Vagina (tissue), 2 donors: ENCODE measurements at regions not wholly inside any gene's neighbourhood (a gene's known extent, or its start where the extent isn't known, plus 50 kb on each side); places are given as distances from the start of the nearest gene placed in this dataset.
A peak's percentile ranks its signal among the peaks of the same experiment; 100 is the strongest.

ENCODE experiments used
- DNase-seq, 2 donors: peaks; one replicate each; pipeline ENCODE4 v3.0.0-alpha.2; 2017; ENCODE audit errors: extremely low spot score in 2 of 2
- H3K27ac ChIP-seq: fragments of 200-600 bp; sonication (generic); one replicate; pipeline ENCODE4 v1.5.1; 2019
- H3K27me3 ChIP-seq: fragments of 200-600 bp; sonication (generic); one replicate; pipeline ENCODE4 v1.5.1; 2019
- H3K36me3 ChIP-seq, 2 donors: fragments of 200-600 bp; sonication (generic); one replicate each; pipeline ENCODE4 v1.5.1; 2017 to 2019
- H3K4me1 ChIP-seq: fragments of 200-600 bp; sonication (generic); one replicate; pipeline ENCODE4 v1.5.1; 2019
- H3K4me3 ChIP-seq, 2 donors: fragments of 200-600 bp; sonication (generic); 1 replicate in 1 of 2; 2 replicates in 1 of 2; pipeline ENCODE4 v1.5.1; 2016 to 2019
- H3K9me3 ChIP-seq: fragments of 200-600 bp; sonication (generic); one replicate; pipeline ENCODE4 v1.5.1; 2019
- CTCF ChIP-seq, 3 experiments: fragments of 450-650 bp in 2 of 3; fragments of 200-600 bp in 1 of 3; sonication (generic) in 1 of 3; IDR thresholded peaks; one replicate each; pipeline ENCODE4 v1.5.1; 2017 to 2019; ENCODE audit warnings: antibody characterized with exemption in 3 of 3, mild to moderate bottlenecking in 2 of 3, moderate library complexity in 2 of 3
- POLR2A ChIP-seq, 2 donors: fragments of 450-650 bp; IDR thresholded peaks; one replicate each; pipeline ENCODE4 v1.6.1; 2017; ENCODE audit warnings: antibody characterized with exemption in 2 of 2, mild to moderate bottlenecking in 2 of 2, moderate library complexity in 2 of 2
- POLR2AphosphoS5 ChIP-seq, 2 donors: sonication (generic); formaldehyde crosslinking; IDR thresholded peaks; one replicate each; pipeline ENCODE4 v1.9.0; 2017; ENCODE audit warnings: antibody characterized with exemption in 2 of 2, mild to moderate bottlenecking in 2 of 2, low read depth in 1 of 2; ENCODE audit not compliant: insufficient read depth in 1 of 2
- intact Hi-C: fragments of 100-400 bp; cut with DNase I; formaldehyde crosslinking; loops from one replicate; pipeline ENCODE4 v1.15.1; 2023

- no peaks in the 10 kb centered on the region for H3K27me3 ChIP-seq
- DNase-seq, result no peak
- TF ChIP-seq POLR2A (IDR thresholded peaks at IDR 0.05) (no peak), POLR2AphosphoS5 (IDR thresholded peaks at IDR 0.05; ENCODE audit: insufficient read depth in 1 of 2, low read depth in 1 of 2) (no peak), CTCF (IDR thresholded peaks at IDR 0.05) (no peak)
- H3K4me3 ChIP-seq, result no peak overlapping the region
- no peaks in the 10 kb centered on the region for H3K36me3 ChIP-seq
- intact Hi-C loops, result no loop called here
- no peaks in the 10 kb centered on the region for H3K9me3 ChIP-seq
- H3K4me1 ChIP-seq, result no peaks in the 10 kb centered on the region
- H3K27ac ChIP-seq, result no peak overlapping the region
Observed at GRCh38 chr1:218874801-218875400, 298.8 kb upstream of the LYPLAL1 start.

- no peaks in the 10 kb centered on the region for H3K36me3 ChIP-seq
Observed at GRCh38 chr1:218878369-218878768, 295.3 kb upstream of the LYPLAL1 start.

GRCh38 chr1:218880484-218881060 lies 293.1 kb upstream of the LYPLAL1 start:
- Histone ChIP-seq H3K36me3 (no peaks in the 10 kb centered on the region), H3K27me3 (no peaks in the 10 kb centered on the region), H3K4me1 (no peaks in the 10 kb centered on the region), H3K27ac (no peak overlapping the region), H3K4me3 (no peak overlapping the region), H3K9me3 (no peaks in the 10 kb centered on the region)
- no peak for DNase-seq
- intact Hi-C loops, result no loop called here
- TF ChIP-seq POLR2AphosphoS5 (IDR thresholded peaks at IDR 0.05; ENCODE audit: insufficient read depth in 1 of 2, low read depth in 1 of 2) (no peak), POLR2A (IDR thresholded peaks at IDR 0.05) (no peak), CTCF (IDR thresholded peaks at IDR 0.05) (no peak)

More at GRCh38 chr1:218878369-218878768, 295.3 kb upstream of the LYPLAL1 start:
- Histone ChIP-seq H3K27me3 (no peaks in the 10 kb centered on the region), H3K9me3 (no peaks in the 10 kb centered on the region), H3K27ac (no peak overlapping the region), H3K4me3 (no peak overlapping the region), H3K4me1 (no peaks in the 10 kb centered on the region)
- intact Hi-C loops, result no loop called here
- TF ChIP-seq POLR2A (IDR thresholded peaks at IDR 0.05) (no peak), POLR2AphosphoS5 (IDR thresholded peaks at IDR 0.05; ENCODE audit: insufficient read depth in 1 of 2, low read depth in 1 of 2) (no peak), CTCF (IDR thresholded peaks at IDR 0.05) (no peak)
- DNase-seq, result no peak

GRCh38 chr1:218882454-218882853 lies 291.2 kb upstream of the LYPLAL1 start:
- no peak overlapping the region for H3K4me3 ChIP-seq
- intact Hi-C loops, result no loop called here
- H3K27me3 ChIP-seq, result no peaks in the 10 kb centered on the region
- no peaks in the 10 kb centered on the region for H3K36me3 ChIP-seq
- DNase-seq, result no peak
- TF ChIP-seq POLR2A (IDR thresholded peaks at IDR 0.05), result no peak
- TF ChIP-seq POLR2AphosphoS5 (IDR thresholded peaks at IDR 0.05; ENCODE audit: insufficient read depth in 1 of 2, low read depth in 1 of 2), result no peak
- TF ChIP-seq CTCF (IDR thresholded peaks at IDR 0.05), result no peak
- H3K27ac ChIP-seq, result no peak overlapping the region
- H3K4me1 ChIP-seq, result no peaks in the 10 kb centered on the region
- H3K9me3 ChIP-seq, result no peaks in the 10 kb centered on the region

DNA sequence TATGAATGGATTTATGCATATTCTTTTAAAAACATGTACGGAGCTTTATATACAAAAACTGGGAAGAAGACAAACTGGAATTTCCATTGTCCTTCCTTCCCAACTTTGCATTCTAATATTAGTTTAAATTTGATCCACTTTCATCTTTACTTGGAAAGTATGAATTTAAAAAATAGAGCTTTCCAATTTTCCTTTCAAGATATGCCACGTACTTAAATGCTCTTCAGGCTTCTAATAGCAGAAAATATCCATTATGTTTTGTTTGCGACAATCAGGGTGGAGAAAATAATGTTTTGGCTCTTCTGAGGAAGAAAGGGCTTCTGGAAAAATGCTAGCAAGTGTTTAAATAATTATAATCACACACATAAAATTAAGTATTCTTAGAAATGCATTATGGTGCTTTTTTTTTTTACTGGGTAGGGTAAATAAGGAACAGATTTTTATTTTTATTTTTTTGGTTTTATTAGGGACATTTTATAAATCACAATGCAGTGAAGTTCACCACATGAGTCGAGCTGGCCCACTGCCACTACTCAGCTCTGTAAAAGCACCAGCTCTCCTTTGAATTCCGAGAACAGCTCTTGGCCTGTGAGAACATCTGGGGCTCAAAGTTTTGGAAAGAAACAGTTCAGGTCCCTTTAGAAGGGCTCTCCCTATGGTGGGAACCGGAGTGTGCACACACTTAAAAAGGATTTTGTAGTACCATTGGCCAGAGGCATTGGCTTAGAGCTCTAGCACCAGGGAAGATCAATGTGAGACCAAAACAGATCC lies 287.4 kb upstream of the LYPLAL1 start:
- no peak for DNase-seq
- no peak overlapping the region for H3K4me3 ChIP-seq
- no peaks in the 10 kb centered on the region for H3K9me3 ChIP-seq
- peak overlapping the region; percentile 16 for H3K27ac ChIP-seq
- TF ChIP-seq POLR2AphosphoS5 (IDR thresholded peaks at IDR 0.05; ENCODE audit: insufficient read depth in 1 of 2, low read depth in 1 of 2), result peak in 1 of 2 donors; percentile 38
- TF ChIP-seq POLR2A (IDR thresholded peaks at IDR 0.05), result no peak
- TF ChIP-seq CTCF (IDR thresholded peaks at IDR 0.05), result no peak
- no peaks in the 10 kb centered on the region for H3K27me3 ChIP-seq
- H3K4me1 ChIP-seq, result no peaks in the 10 kb centered on the region
- intact Hi-C loops, result no loop called here
- no peaks in the 10 kb centered on the region for H3K36me3 ChIP-seq
